ENCODE measurements at regions not wholly inside any gene's neighbourhood (a gene's known extent, or its start where the extent isn't known, plus 50 kb on each side); places are given as distances from the start of the nearest gene placed in this dataset.

GRCh38 chr2:64826703-64827102 lies 162.5 kb upstream of the SLC1A4 start:
- TF ChIP-seq CTCF (conservative IDR thresholded peaks at IDR 0.05; ENCODE audit: low read depth, low read length): no peak
- no peak for TF ChIP-seq POLR2A (IDR thresholded peaks at IDR 0.05; ENCODE audit: low read depth, low read length)
- no peak for TF ChIP-seq MAZ (IDR thresholded peaks at IDR 0.05; ENCODE audit: borderline replicate concordance, low read depth, low read length)
- no peak for TF ChIP-seq MAFK (IDR thresholded peaks at IDR 0.05; ENCODE audit: low read depth, low read length)
- no peak for TF ChIP-seq SMC3 (IDR thresholded peaks at IDR 0.05; ENCODE audit: low read depth, low read length)
- TF ChIP-seq CHD1 (IDR thresholded peaks at IDR 0.05; ENCODE audit: low read depth, low read length): no peak

All from IMR-90 (cell line).